ENCODE measurements at regions not wholly inside any gene's neighbourhood (a gene's known extent, or its start where the extent isn't known, plus 50 kb on each side); places are given as distances from the start of the nearest gene placed in this dataset.

DNA sequence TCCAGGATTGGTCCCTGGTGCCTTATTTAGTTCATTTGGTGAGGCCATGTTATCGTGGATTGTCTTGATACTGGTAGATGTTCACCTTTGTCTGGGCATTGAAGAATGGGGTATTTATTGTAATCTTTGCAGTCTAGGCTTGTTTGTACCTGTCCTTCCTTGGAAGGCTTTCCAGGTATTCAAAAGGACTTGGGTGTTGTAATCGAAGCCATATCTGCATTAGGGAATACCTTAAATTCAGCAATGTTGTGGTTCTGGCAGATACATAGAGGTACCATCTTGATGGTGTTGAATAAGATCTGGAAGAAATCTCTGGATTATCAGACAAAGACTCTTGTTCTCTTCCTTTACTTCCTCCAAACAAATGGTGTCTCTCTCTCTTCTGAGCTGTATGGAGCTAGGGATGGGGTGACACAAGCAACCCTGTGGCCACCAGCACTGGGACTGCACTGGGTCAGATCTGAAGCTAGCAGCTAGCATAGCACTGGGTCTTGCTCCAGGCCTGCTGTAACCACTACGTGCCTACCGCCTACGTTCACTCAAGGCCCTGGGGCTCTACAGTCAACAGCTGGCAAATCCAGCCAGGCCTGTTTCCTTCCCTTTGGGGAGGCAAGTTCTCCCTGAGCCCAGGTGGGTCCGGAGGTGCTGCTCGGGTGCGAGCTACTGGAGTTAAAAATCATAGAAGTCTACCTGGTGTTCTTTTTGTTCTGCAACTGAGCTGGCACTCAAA lies 261.1 kb upstream of the CITED2 start:
- TF ChIP-seq ADNP (tag; IDR thresholded peaks at IDR 0.05) = no peak
- TF ChIP-seq ESRRA (IDR thresholded peaks at IDR 0.05; ENCODE audit: borderline replicate concordance, low read depth) = no peak
- no peak for TF ChIP-seq HNRNPL (IDR thresholded peaks at IDR 0.05; ENCODE audit: low read depth, low read length)
- TF ChIP-seq ZNF146 (CRISPR knock-in tag; IDR thresholded peaks at IDR 0.05; ENCODE audit: unreplicated experiment) = no peak
- TF ChIP-seq NBN (IDR thresholded peaks at IDR 0.05; ENCODE audit: low read depth) = no peak
- no peak for TF ChIP-seq ZNF76 (CRISPR knock-in tag; IDR thresholded peaks at IDR 0.05; ENCODE audit: borderline replicate concordance)
- TF ChIP-seq, protein P1, sequence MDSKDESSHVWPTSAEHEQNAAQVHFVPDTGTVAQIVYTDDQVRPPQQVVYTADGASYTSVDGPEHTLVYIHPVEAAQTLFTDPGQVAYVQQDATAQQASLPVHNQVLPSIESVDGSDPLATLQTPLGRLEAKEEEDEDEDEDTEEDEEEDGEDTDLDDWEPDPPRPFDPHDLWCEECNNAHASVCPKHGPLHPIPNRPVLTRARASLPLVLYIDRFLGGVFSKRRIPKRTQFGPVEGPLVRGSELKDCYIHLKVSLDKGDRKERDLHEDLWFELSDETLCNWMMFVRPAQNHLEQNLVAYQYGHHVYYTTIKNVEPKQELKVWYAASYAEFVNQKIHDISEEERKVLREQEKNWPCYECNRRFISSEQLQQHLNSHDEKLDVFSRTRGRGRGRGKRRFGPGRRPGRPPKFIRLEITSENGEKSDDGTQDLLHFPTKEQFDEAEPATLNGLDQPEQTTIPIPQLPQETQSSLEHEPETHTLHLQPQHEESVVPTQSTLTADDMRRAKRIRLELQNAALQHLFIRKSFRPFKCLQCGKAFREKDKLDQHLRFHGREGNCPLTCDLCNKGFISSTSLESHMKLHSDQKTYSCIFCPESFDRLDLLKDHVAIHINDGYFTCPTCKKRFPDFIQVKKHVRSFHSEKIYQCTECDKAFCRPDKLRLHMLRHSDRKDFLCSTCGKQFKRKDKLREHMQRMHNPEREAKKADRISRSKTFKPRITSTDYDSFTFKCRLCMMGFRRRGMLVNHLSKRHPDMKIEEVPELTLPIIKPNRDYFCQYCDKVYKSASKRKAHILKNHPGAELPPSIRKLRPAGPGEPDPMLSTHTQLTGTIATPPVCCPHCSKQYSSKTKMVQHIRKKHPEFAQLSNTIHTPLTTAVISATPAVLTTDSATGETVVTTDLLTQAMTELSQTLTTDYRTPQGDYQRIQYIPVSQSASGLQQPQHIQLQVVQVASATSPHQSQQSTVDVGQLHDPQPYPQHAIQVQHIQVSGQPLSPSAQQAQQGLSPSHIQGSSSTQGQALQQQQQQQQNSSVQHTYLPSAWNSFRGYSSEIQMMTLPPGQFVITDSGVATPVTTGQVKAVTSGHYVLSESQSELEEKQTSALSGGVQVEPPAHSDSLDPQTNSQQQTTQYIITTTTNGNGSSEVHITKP (IDR thresholded peaks at IDR 0.05; ENCODE audit: partially characterized antibody) = no peak
- TF ChIP-seq FOXK2 (conservative IDR thresholded peaks at IDR 0.05 in 1 of 2, IDR thresholded peaks at IDR 0.05 in 1 of 2; ENCODE audit: low read depth in 2 of 2) = no peak
- TF ChIP-seq, protein P2, sequence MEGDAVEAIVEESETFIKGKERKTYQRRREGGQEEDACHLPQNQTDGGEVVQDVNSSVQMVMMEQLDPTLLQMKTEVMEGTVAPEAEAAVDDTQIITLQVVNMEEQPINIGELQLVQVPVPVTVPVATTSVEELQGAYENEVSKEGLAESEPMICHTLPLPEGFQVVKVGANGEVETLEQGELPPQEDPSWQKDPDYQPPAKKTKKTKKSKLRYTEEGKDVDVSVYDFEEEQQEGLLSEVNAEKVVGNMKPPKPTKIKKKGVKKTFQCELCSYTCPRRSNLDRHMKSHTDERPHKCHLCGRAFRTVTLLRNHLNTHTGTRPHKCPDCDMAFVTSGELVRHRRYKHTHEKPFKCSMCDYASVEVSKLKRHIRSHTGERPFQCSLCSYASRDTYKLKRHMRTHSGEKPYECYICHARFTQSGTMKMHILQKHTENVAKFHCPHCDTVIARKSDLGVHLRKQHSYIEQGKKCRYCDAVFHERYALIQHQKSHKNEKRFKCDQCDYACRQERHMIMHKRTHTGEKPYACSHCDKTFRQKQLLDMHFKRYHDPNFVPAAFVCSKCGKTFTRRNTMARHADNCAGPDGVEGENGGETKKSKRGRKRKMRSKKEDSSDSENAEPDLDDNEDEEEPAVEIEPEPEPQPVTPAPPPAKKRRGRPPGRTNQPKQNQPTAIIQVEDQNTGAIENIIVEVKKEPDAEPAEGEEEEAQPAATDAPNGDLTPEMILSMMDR (IDR thresholded peaks at IDR 0.05 in 2 of 3, conservative IDR thresholded peaks at IDR 0.05 in 1 of 3; ENCODE audit: insufficient read depth in 2 of 3, low read depth in 1 of 3, low read length in 3 of 3) = no peak
- no peak for TF ChIP-seq CHD2 (IDR thresholded peaks at IDR 0.05; ENCODE audit: low read depth, low read length)
- TF ChIP-seq DACH1 (IDR thresholded peaks at IDR 0.05; ENCODE audit: partially characterized antibody) = no peak
- no peak for TF ChIP-seq SP1 (CRISPR knock-in tag; IDR thresholded peaks at IDR 0.05)

All from K562 (cell line).